ENCODE measurements at regions not wholly inside any gene's neighbourhood (a gene's known extent, or its start where the extent isn't known, plus 50 kb on each side); places are given as distances from the start of the nearest gene placed in this dataset.

- DNase-seq (ENCODE audit: low spot score) = peak; percentile 48
Observed at GRCh38 chr15:69793781-69794451, 303.8 kb downstream of the TLE3 start.

GRCh38 chr15:69794645-69795469, 302.9 kb downstream of the TLE3 start:
- peak; percentile 57 for DNase-seq (ENCODE audit: low spot score)

GRCh38 chr15:69795601-69796000, 302.1 kb downstream of the TLE3 start:
- no peak for DNase-seq (ENCODE audit: low spot score)

- DNase-seq (ENCODE audit: low spot score) = peak; percentile 45
Observed at GRCh38 chr15:69797051-69797595, 300.6 kb downstream of the TLE3 start.

GRCh38 chr15:69797615-69798014, 300.1 kb downstream of the TLE3 start:
- no peak for DNase-seq (ENCODE audit: low spot score)

- peak; percentile 36 for DNase-seq (ENCODE audit: low spot score)
Observed at GRCh38 chr15:69798481-69799250, 299.1 kb downstream of the TLE3 start.

- DNase-seq (ENCODE audit: low spot score) = no peak
Observed at GRCh38 chr15:69801144-69801543, 296.6 kb downstream of the TLE3 start.

GRCh38 chr15:69802432-69802831, 295.3 kb downstream of the TLE3 start:
- no peak for DNase-seq (ENCODE audit: low spot score)

- no peak for DNase-seq (ENCODE audit: low spot score)
Observed at GRCh38 chr15:69804786-69805185, 292.9 kb downstream of the TLE3 start.

- DNase-seq (ENCODE audit: low spot score) = no peak
Observed at GRCh38 chr15:69805248-69805953, 292.3 kb downstream of the TLE3 start.

- no peak for DNase-seq (ENCODE audit: low spot score)
Observed at GRCh38 chr15:69806287-69806915, 291.3 kb downstream of the TLE3 start.

GRCh38 chr15:69807721-69808120, 290.0 kb downstream of the TLE3 start:
- no peak for DNase-seq (ENCODE audit: low spot score)

GRCh38 chr15:69808756-69809155, 289.0 kb downstream of the TLE3 start:
- DNase-seq (ENCODE audit: low spot score) = no peak

- DNase-seq (ENCODE audit: low spot score) = no peak
Observed at GRCh38 chr15:69809421-69809820, 288.3 kb downstream of the TLE3 start.

GRCh38 chr15:69810431-69811354, 287.0 kb downstream of the TLE3 start:
- DNase-seq (ENCODE audit: low spot score) = no peak

GRCh38 chr15:69812861-69813261, 284.9 kb downstream of the TLE3 start:
- DNase-seq (ENCODE audit: low spot score) = no peak

GRCh38 chr15:69813881-69814280, 283.8 kb downstream of the TLE3 start:
- DNase-seq (ENCODE audit: low spot score) = no peak

- DNase-seq (ENCODE audit: low spot score) = no peak
Observed at GRCh38 chr15:69814932-69815331, 282.8 kb downstream of the TLE3 start.

- no peak for DNase-seq (ENCODE audit: low spot score)
Observed at GRCh38 chr15:69815793-69816192, 281.9 kb downstream of the TLE3 start.

- DNase-seq (ENCODE audit: low spot score) = no peak
Observed at GRCh38 chr15:69816522-69816921, 281.2 kb downstream of the TLE3 start.

Measured in left forelimb (tissue), 1 donor.